ENCODE measurements at regions not wholly inside any gene's neighbourhood (a gene's known extent, or its start where the extent isn't known, plus 50 kb on each side); places are given as distances from the start of the nearest gene placed in this dataset.

GRCh38 chr2:39488450-39488849 is 51.4 kb upstream of the MAP4K3 start (continued):
- TF ChIP-seq AHDC1 (CRISPR knock-in tag; IDR thresholded peaks at IDR 0.05; ENCODE audit: borderline replicate concordance) (peak; percentile 72; the same call in 1 of the 2 replicates), CBX5 (CRISPR knock-in tag; IDR thresholded peaks at IDR 0.05; ENCODE audit: borderline replicate concordance) (0 out of 2 replicates have a peak, but pooled peaks have one; percentile 50), SOX6 (IDR thresholded peaks at IDR 0.05) (no peak), SOX6 (CRISPR knock-in tag; IDR thresholded peaks at IDR 0.05) (peak; percentile 64; the same call in 1 of the 2 replicates), ATF3 (CRISPR knock-in tag; IDR thresholded peaks at IDR 0.05) (peak; percentile 84), ZNF558 (CRISPR knock-in tag; IDR thresholded peaks at IDR 0.05; ENCODE audit: borderline replicate concordance) (no peak), JUN (CRISPR knock-in tag; IDR thresholded peaks at IDR 0.05) (peak; percentile 51; the same call in 1 of the 2 replicates), NR2F6 (IDR thresholded peaks at IDR 0.05) (peak; percentile 85), NR2F6 (CRISPR knock-in tag; IDR thresholded peaks at IDR 0.05) (peak; percentile 94), ZNF670 (CRISPR knock-in tag; IDR thresholded peaks at IDR 0.05; ENCODE audit: borderline replicate concordance) (0 out of 2 replicates have a peak, but pooled peaks have one; percentile 3), ATF4 (CRISPR knock-in tag; IDR thresholded peaks at IDR 0.05) (peak in 1 of 2 experiments; percentile 83; a peak in 2 of 4 replicates), CENPX (CRISPR knock-in tag; IDR thresholded peaks at IDR 0.05) (no peak), DMAP1 (CRISPR knock-in tag; IDR thresholded peaks at IDR 0.05) (peak; percentile 42; the same call in 1 of the 2 replicates), ERF (CRISPR knock-in tag; IDR thresholded peaks at IDR 0.05) (0 out of 2 replicates have a peak, but pooled peaks have one; percentile 19), NFATC3 (CRISPR knock-in tag; IDR thresholded peaks at IDR 0.05) (no peak), PATZ1 (CRISPR knock-in tag; IDR thresholded peaks at IDR 0.05) (0 out of 2 replicates have a peak, but pooled peaks have one; percentile 9)
- TF ChIP-seq, protein P1, sequence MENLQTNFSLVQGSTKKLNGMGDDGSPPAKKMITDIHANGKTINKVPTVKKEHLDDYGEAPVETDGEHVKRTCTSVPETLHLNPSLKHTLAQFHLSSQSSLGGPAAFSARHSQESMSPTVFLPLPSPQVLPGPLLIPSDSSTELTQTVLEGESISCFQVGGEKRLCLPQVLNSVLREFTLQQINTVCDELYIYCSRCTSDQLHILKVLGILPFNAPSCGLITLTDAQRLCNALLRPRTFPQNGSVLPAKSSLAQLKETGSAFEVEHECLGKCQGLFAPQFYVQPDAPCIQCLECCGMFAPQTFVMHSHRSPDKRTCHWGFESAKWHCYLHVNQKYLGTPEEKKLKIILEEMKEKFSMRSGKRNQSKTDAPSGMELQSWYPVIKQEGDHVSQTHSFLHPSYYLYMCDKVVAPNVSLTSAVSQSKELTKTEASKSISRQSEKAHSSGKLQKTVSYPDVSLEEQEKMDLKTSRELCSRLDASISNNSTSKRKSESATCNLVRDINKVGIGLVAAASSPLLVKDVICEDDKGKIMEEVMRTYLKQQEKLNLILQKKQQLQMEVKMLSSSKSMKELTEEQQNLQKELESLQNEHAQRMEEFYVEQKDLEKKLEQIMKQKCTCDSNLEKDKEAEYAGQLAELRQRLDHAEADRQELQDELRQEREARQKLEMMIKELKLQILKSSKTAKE (CRISPR knock-in tag; IDR thresholded peaks at IDR 0.05; ENCODE audit: borderline replicate concordance) = no peak
- TF ChIP-seq, protein P2, sequence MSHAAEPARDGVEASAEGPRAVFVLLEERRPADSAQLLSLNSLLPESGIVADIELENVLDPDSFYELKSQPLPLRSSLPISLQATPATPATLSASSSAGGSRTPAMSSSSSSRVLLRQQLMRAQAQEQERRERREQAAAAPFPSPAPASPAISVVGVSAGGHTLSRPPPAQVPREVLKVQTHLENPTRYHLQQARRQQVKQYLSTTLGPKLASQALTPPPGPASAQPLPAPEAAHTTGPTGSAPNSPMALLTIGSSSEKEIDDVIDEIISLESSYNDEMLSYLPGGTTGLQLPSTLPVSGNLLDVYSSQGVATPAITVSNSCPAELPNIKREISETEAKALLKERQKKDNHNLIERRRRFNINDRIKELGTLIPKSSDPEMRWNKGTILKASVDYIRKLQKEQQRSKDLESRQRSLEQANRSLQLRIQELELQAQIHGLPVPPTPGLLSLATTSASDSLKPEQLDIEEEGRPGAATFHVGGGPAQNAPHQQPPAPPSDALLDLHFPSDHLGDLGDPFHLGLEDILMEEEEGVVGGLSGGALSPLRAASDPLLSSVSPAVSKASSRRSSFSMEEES (CRISPR knock-in tag; IDR thresholded peaks at IDR 0.05) = peak; percentile 74
